ENCODE measurements at regions not wholly inside any gene's neighbourhood (a gene's known extent, or its start where the extent isn't known, plus 50 kb on each side); places are given as distances from the start of the nearest gene placed in this dataset.

DNA sequence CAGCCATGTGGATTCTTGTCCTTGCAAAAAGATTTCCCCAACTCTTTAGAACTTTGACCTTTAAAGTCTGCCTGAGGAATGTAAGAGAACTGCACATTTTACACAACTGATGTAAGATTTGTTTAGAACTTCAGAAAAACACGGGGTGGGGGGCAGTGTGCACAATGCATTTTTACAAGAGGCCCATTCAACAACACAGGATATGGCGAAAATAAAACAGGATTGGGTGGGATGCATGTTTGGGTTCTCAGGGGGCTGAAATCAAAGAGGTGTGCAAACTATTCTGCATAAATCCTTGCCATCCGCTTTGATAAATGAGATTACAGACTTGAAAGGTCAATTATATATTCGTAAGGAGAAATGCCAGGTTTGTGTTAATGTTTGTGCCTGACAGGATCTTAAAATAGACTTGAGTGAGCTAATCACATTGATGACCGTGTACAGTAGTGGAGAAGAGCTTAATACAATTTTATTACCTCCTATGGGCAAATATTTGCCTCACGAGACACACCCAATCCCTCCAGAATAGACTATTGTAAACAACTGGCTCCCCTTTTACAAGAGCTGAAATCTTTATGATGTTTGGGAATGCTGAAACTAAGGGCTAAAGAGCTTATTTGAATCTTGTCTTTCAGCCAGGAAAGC, 184.1 kb upstream of the LEF1 start:
- no peak overlapping the region for H2BK120ac ChIP-seq (ENCODE audit: insufficient read depth, low read length, poor library complexity)
- no peak overlapping the region for H3K14ac ChIP-seq (ENCODE audit: low read length)
- H3K4me2 ChIP-seq (ENCODE audit: low read length): no peak overlapping the region
- H3K27me3 ChIP-seq (ENCODE audit: insufficient read depth, low read length): no peaks in the 10 kb centered on the region
- no peak overlapping the region for H2BK12ac ChIP-seq (ENCODE audit: low read length)
- H3K27ac ChIP-seq (ENCODE audit: low read depth, low read length): no peak overlapping the region
- peaks cover 2% of the 10 kb centered on the region for H3K79me1 ChIP-seq (ENCODE audit: low read length)
- H4K91ac ChIP-seq (ENCODE audit: low read depth, low read length): no peak overlapping the region
- H3K23ac ChIP-seq (ENCODE audit: low read length): no peak overlapping the region
- no peak overlapping the region for H2AK5ac ChIP-seq (ENCODE audit: low read length)
- no peak overlapping the region for H3K9ac ChIP-seq (ENCODE audit: low read length)
- H3K9me3 ChIP-seq (ENCODE audit: insufficient read depth, low read depth, low read length): no peaks in the 10 kb centered on the region
- no peak overlapping the region for H2AFZ ChIP-seq (ENCODE audit: insufficient read depth, low read length, poor library complexity)
- no peak overlapping the region for H2BK5ac ChIP-seq (ENCODE audit: low read depth, low read length, poor library complexity)
- H3K36me3 ChIP-seq (ENCODE audit: control insufficient read depth in 1 of 2, insufficient read depth in 2 of 2, low read length in 2 of 2): no peaks in the 10 kb centered on the region
- WGBS (ENCODE audit: extremely low coverage, insufficient coverage, insufficient read length): no CpG with 5 or more reads among the region's 6 CpGs
- H4K8ac ChIP-seq (ENCODE audit: low read depth, low read length): no peak overlapping the region
- H3K4me1 ChIP-seq (ENCODE audit: control insufficient read depth in 1 of 2, insufficient read depth in 2 of 2, low read length in 2 of 2): peaks cover 4 to 14% of the 10 kb centered on the region in 2 experiments
- no peak overlapping the region for H3K18ac ChIP-seq (ENCODE audit: low read length)
- H3K79me2 ChIP-seq (ENCODE audit: control insufficient read depth, insufficient read depth, low read length, poor library complexity): no peaks in the 10 kb centered on the region
- no peak for DNase-seq
- H4K12ac ChIP-seq (ENCODE audit: low read depth, low read length): no peak overlapping the region
- H3K4ac ChIP-seq (ENCODE audit: low read depth, low read length): no peak overlapping the region
- no peak overlapping the region for H3K4me3 ChIP-seq (ENCODE audit: low read depth, low read length)

- Histone ChIP-seq H2AK5ac (ENCODE audit: low read length) (no peak overlapping the region), H3K14ac (ENCODE audit: low read length) (no peak overlapping the region), H3K4me2 (ENCODE audit: low read length) (no peak overlapping the region), H2AFZ (ENCODE audit: insufficient read depth, low read length, poor library complexity) (no peak overlapping the region), H2BK5ac (ENCODE audit: low read depth, low read length, poor library complexity) (no peak overlapping the region), H3K36me3 (ENCODE audit: control insufficient read depth in 1 of 2, insufficient read depth in 2 of 2, low read length in 2 of 2) (no peaks in the 10 kb centered on the region), H2BK120ac (ENCODE audit: insufficient read depth, low read length, poor library complexity) (no peak overlapping the region), H3K79me1 (ENCODE audit: low read length) (peaks cover 2% of the 10 kb centered on the region), H3K4ac (ENCODE audit: low read depth, low read length) (no peak overlapping the region), H3K79me2 (ENCODE audit: control insufficient read depth, insufficient read depth, low read length, poor library complexity) (no peaks in the 10 kb centered on the region), H4K8ac (ENCODE audit: low read depth, low read length) (no peak overlapping the region), H4K12ac (ENCODE audit: low read depth, low read length) (no peak overlapping the region), H3K23ac (ENCODE audit: low read length) (no peak overlapping the region), H4K91ac (ENCODE audit: low read depth, low read length) (no peak overlapping the region), H3K4me1 (ENCODE audit: control insufficient read depth in 1 of 2, insufficient read depth in 2 of 2, low read length in 2 of 2) (peaks cover 4 to 14% of the 10 kb centered on the region in 2 experiments), H3K9me3 (ENCODE audit: insufficient read depth, low read depth, low read length) (no peaks in the 10 kb centered on the region), H3K18ac (ENCODE audit: low read length) (no peak overlapping the region), H3K4me3 (ENCODE audit: low read depth, low read length) (no peak overlapping the region), H3K27me3 (ENCODE audit: insufficient read depth, low read length) (no peaks in the 10 kb centered on the region), H2BK12ac (ENCODE audit: low read length) (no peak overlapping the region), H3K9ac (ENCODE audit: low read length) (no peak overlapping the region), H3K27ac (ENCODE audit: low read depth, low read length) (no peak overlapping the region)
- 100% methylated on average over 1 of the region's 1 CpG for WGBS (ENCODE audit: extremely low coverage, insufficient coverage, insufficient read length)
- DNase-seq: no peak
Observed at GRCh38 chr4:108351791-108352190, 183.1 kb upstream of the LEF1 start.

DNA sequence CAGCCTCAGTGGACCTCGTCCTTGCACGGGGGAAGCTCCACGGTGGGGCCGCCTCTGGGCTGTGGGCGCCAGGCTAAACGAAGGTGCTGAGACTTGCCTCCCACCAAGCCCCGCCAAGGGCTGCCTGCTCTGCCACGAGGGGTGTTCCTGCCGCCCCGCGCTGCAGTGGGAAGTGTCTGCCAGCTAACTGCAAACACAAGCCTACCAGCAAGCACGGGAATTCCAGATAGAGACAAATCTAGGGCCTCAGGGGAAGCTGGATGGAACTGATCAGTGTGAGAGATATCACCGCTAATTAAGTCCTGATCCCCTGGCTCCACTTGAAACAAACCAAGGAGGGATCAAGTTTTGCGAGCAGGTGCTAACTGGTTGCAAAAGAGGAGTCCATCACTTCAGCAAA, 181.6 kb upstream of the LEF1 start:
- H2BK5ac ChIP-seq (ENCODE audit: low read depth, low read length, poor library complexity): no peak overlapping the region
- no peak overlapping the region for H3K4me2 ChIP-seq (ENCODE audit: low read length)
- no peak overlapping the region for H3K23ac ChIP-seq (ENCODE audit: low read length)
- no peaks in the 10 kb centered on the region for H3K36me3 ChIP-seq (ENCODE audit: control insufficient read depth in 1 of 2, insufficient read depth in 2 of 2, low read length in 2 of 2)
- H3K4ac ChIP-seq (ENCODE audit: low read depth, low read length): no peak overlapping the region
- no peak overlapping the region for H2BK120ac ChIP-seq (ENCODE audit: insufficient read depth, low read length, poor library complexity)
- H3K4me1 ChIP-seq (ENCODE audit: control insufficient read depth in 1 of 2, insufficient read depth in 2 of 2, low read length in 2 of 2): peaks cover 4 to 9% of the 10 kb centered on the region in 2 experiments
- no peaks in the 10 kb centered on the region for H3K27me3 ChIP-seq (ENCODE audit: insufficient read depth, low read length)
- H4K91ac ChIP-seq (ENCODE audit: low read depth, low read length): no peak overlapping the region
- H4K12ac ChIP-seq (ENCODE audit: low read depth, low read length): no peak overlapping the region
- peaks cover 2% of the 10 kb centered on the region for H3K79me1 ChIP-seq (ENCODE audit: low read length)
- H3K79me2 ChIP-seq (ENCODE audit: control insufficient read depth, insufficient read depth, low read length, poor library complexity): no peaks in the 10 kb centered on the region
- H4K8ac ChIP-seq (ENCODE audit: low read depth, low read length): no peak overlapping the region
- H3K9ac ChIP-seq (ENCODE audit: low read length): no peak overlapping the region
- H3K14ac ChIP-seq (ENCODE audit: low read length): no peak overlapping the region
- H2AFZ ChIP-seq (ENCODE audit: insufficient read depth, low read length, poor library complexity): no peak overlapping the region
- no CpG with 5 or more reads among the region's 14 CpGs for WGBS (ENCODE audit: extremely low coverage, insufficient coverage, insufficient read length)
- H3K9me3 ChIP-seq (ENCODE audit: insufficient read depth, low read depth, low read length): no peaks in the 10 kb centered on the region
- no peak overlapping the region for H2AK5ac ChIP-seq (ENCODE audit: low read length)
- DNase-seq: no peak
- H3K4me3 ChIP-seq (ENCODE audit: low read depth, low read length): no peak overlapping the region
- no peak overlapping the region for H3K18ac ChIP-seq (ENCODE audit: low read length)
- no peak overlapping the region for H3K27ac ChIP-seq (ENCODE audit: low read depth, low read length)
- no peak overlapping the region for H2BK12ac ChIP-seq (ENCODE audit: low read length)

GRCh38 chr4:108346818-108347210, 178.1 kb upstream of the LEF1 start:
- Histone ChIP-seq H3K36me3 (ENCODE audit: control insufficient read depth in 1 of 2, insufficient read depth in 2 of 2, low read length in 2 of 2) (no peaks in the 10 kb centered on the region), H2AFZ (ENCODE audit: insufficient read depth, low read length, poor library complexity) (no peak overlapping the region), H2BK12ac (ENCODE audit: low read length) (no peak overlapping the region), H3K4ac (ENCODE audit: low read depth, low read length) (no peak overlapping the region), H3K79me2 (ENCODE audit: control insufficient read depth, insufficient read depth, low read length, poor library complexity) (no peaks in the 10 kb centered on the region), H3K23ac (ENCODE audit: low read length) (no peak overlapping the region), H3K4me3 (ENCODE audit: low read depth, low read length) (no peak overlapping the region), H3K14ac (ENCODE audit: low read length) (no peak overlapping the region), H3K9ac (ENCODE audit: low read length) (no peak overlapping the region), H4K8ac (ENCODE audit: low read depth, low read length) (no peak overlapping the region), H3K4me1 (ENCODE audit: control insufficient read depth in 1 of 2, insufficient read depth in 2 of 2, low read length in 2 of 2) (peaks cover 4 to 5% of the 10 kb centered on the region in 2 experiments), H3K27ac (ENCODE audit: low read depth, low read length) (no peak overlapping the region), H3K18ac (ENCODE audit: low read length) (no peak overlapping the region), H3K4me2 (ENCODE audit: low read length) (no peak overlapping the region), H4K12ac (ENCODE audit: low read depth, low read length) (no peak overlapping the region), H4K91ac (ENCODE audit: low read depth, low read length) (no peak overlapping the region), H3K79me1 (ENCODE audit: low read length) (no peaks in the 10 kb centered on the region), H2BK120ac (ENCODE audit: insufficient read depth, low read length, poor library complexity) (no peak overlapping the region), H2BK5ac (ENCODE audit: low read depth, low read length, poor library complexity) (no peak overlapping the region), H3K9me3 (ENCODE audit: insufficient read depth, low read depth, low read length) (no peaks in the 10 kb centered on the region), H2AK5ac (ENCODE audit: low read length) (no peak overlapping the region), H3K27me3 (ENCODE audit: insufficient read depth, low read length) (no peaks in the 10 kb centered on the region)
- DNase-seq: no peak
- no CpG with 5 or more reads among the region's 1 CpG for WGBS (ENCODE audit: extremely low coverage, insufficient coverage, insufficient read length)

All from trophoblast cell (in vitro differentiated cells and primary cell).